Common myeloid progenitor, CD34-positive (primary cell): ENCODE measurements at regions not wholly inside any gene's neighbourhood (a gene's known extent, or its start where the extent isn't known, plus 50 kb on each side); places are given as distances from the start of the nearest gene placed in this dataset.
"Not testable (repeated sequence)": the region's sequence is repeated elsewhere in the genome, so short reads cannot be mapped to it uniquely, and the experiment has no call there.

Experiments used
- CTCF ChIA-PET: fragments of 350-600 bp; sonication (Branson Sonifier 250); formaldehyde crosslinking; loops from one replicate; lab custom pipeline; 2021; ENCODE audit warnings: antibody characterized with exemption; lab: Charles Lee
- POLR2A ChIA-PET: fragments of 350-600 bp; sonication (Branson Sonifier 250); formaldehyde crosslinking; loops from one replicate; lab custom pipeline; 2021; ENCODE audit warnings: antibody characterized with exemption; lab: Charles Lee
- DNase-seq, 3 donors: peaks; one replicate each; pipeline versions ENCODE4 v3.0.0 to v3.0.0-alpha.2; 2013
- H3K27ac ChIP-seq, 2 experiments: 1 replicate in 1 of 2; 2 replicates in 1 of 2; pipeline ENCODE4 v1.7.0; 2013; ENCODE audit warnings: inconsistent platforms in 2 of 2, low read length in 2 of 2, mild to moderate bottlenecking in 2 of 2, low read depth in 1 of 2, moderate library complexity in 1 of 2; ENCODE audit not compliant: severe bottlenecking in 2 of 2, insufficient read depth in 1 of 2, poor library complexity in 1 of 2
- H3K27me3 ChIP-seq, 5 experiments: replicated peaks in 2 of 5; 1 replicate in 3 of 5; 2 replicates in 2 of 5; pipeline versions ENCODE4 v1.6.1 to v1.7.0; 2013; ENCODE audit warnings: low read length in 4 of 5, mild to moderate bottlenecking in 2 of 5, moderate library complexity in 2 of 5, inconsistent platforms in 1 of 5; ENCODE audit not compliant: insufficient read depth in 5 of 5, control insufficient read depth in 4 of 5
- H3K36me3 ChIP-seq, 4 experiments: 1 replicate in 2 of 4; 2 replicates in 2 of 4; pipeline versions ENCODE4 v1.6.1 to v1.7.0; 2013; ENCODE audit warnings: low read length in 3 of 4, control low read depth in 1 of 4, mild to moderate bottlenecking in 1 of 4; ENCODE audit not compliant: control insufficient read depth in 4 of 4, insufficient read depth in 4 of 4
- H3K4me1 ChIP-seq, 4 experiments: 1 replicate in 3 of 4; 2 replicates in 1 of 4; pipeline versions ENCODE4 v1.6.1 to v1.7.1; 2013; ENCODE audit warnings: low read length in 3 of 4, mild to moderate bottlenecking in 3 of 4, control low read depth in 1 of 4, inconsistent platforms in 1 of 4, moderate library complexity in 1 of 4; ENCODE audit not compliant: control insufficient read depth in 4 of 4, insufficient read depth in 4 of 4; ENCODE audit errors: control extremely low read depth in 1 of 4
- H3K4me3 ChIP-seq, 7 experiments: 1 replicate in 4 of 7; 2 replicates in 3 of 7; pipeline versions ENCODE4 v1.5.1 to v1.7.0; 2013; ENCODE audit warnings: mild to moderate bottlenecking in 7 of 7, low read length in 6 of 7, moderate library complexity in 6 of 7, inconsistent platforms in 2 of 7, low read depth in 2 of 7, control low read depth in 1 of 7; ENCODE audit not compliant: insufficient read depth in 4 of 7, control insufficient read depth in 1 of 7; ENCODE audit errors: extremely low read depth in 1 of 7
- H3K9me3 ChIP-seq, 5 experiments: 1 replicate in 4 of 5; 2 replicates in 1 of 5; pipeline versions ENCODE4 v1.6.1 to v1.7.1; 2013; ENCODE audit warnings: low read length in 4 of 5, mild to moderate bottlenecking in 2 of 5, inconsistent platforms in 1 of 5, low read depth in 1 of 5, moderate library complexity in 1 of 5; ENCODE audit not compliant: control insufficient read depth in 4 of 5, insufficient read depth in 2 of 5; ENCODE audit errors: control extremely low read depth in 1 of 5
- WGBS: methylation state at CpG from one replicate; pipeline ENCODE4 v1.1.5; 2013; ENCODE audit not compliant: insufficient coverage; 5-methylcytosine and 5-hydroxymethylcytosine counted together

DNA sequence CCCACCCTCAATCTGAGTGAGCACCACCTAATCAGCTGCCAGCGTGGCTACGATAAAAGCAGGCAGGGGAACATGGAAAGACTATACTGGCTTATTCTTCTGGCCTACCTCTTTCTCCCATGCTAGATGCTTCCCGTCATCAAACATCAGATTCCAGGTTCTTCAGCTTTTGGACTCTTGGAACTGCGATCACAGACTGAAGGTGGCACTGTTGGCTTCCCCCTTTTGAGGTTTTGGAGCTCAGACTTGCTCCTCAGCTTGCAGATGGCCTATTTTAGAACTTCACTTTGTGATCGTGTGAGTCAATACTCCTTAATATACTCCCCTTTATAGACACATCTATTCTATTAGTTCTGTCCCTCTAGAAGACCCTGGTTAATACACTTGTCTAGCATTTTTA lies 543.7 kb upstream of the RAG2 start:
- 94% methylated on average over 5 of the region's 5 CpGs for WGBS
- Histone ChIP-seq H3K27ac (no peak overlapping the region), H3K4me3 (no peak overlapping the region), H3K9me3 (no peaks in the 10 kb centered on the region), H3K36me3 (no peaks in the 10 kb centered on the region), H3K4me1 (no peaks in the 10 kb centered on the region), H3K27me3 (no peaks in the 10 kb centered on the region)
- CTCF ChIA-PET = interaction anchor here (1.3 kb wide), 1 partner anchor 1649 kb away, joined by 3 read pairs; no protein-coding TSS in a partner anchor
- no peak for DNase-seq
- POLR2A ChIA-PET = no interaction called here

GRCh38 chr11:37135606-37136005 lies 537.6 kb upstream of the RAG2 start:
- H3K9me3 ChIP-seq, H3K4me3 ChIP-seq, CTCF ChIA-PET, POLR2A ChIA-PET, DNase-seq, H3K27ac ChIP-seq, H3K36me3 ChIP-seq, H3K27me3 ChIP-seq, H3K4me1 ChIP-seq: not testable (repeated sequence)
- 86% methylated on average over 5 of the region's 6 CpGs for WGBS

DNA sequence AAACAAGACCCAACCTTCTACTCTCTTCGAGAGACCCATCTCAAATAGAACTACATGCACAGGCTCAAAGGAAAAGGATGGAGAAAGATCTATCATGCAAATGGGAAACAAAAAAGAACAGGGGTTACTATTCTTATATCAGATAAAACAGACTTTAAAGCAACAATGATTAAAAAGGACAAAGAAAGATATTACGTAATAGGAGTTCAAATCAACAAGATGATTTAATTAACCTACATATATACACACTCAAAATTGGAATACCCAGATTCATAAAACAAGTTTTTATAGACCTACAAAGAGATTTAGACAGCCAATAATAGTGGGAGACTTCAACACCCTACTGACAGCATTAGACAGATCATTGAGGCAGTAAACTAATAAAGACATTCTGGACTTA lies 536.6 kb upstream of the RAG2 start:
- no peak for DNase-seq
- Histone ChIP-seq H3K36me3 (no peaks in the 10 kb centered on the region), H3K4me1 (no peaks in the 10 kb centered on the region), H3K9me3 (no peaks in the 10 kb centered on the region), H3K4me3 (no peak overlapping the region), H3K27me3 (no peaks in the 10 kb centered on the region), H3K27ac (no peak overlapping the region)
- no CpG with 5 or more reads among the region's 2 CpGs for WGBS
- ChIA-PET CTCF (no interaction called here), POLR2A (no interaction called here)

GRCh38 chr11:37124384-37124783 lies 526.3 kb upstream of the RAG2 start:
- Histone ChIP-seq H3K27me3 (no peaks in the 10 kb centered on the region), H3K36me3 (no peaks in the 10 kb centered on the region), H3K9me3 (no peaks in the 10 kb centered on the region), H3K4me3 (no peak overlapping the region), H3K27ac (no peak overlapping the region), H3K4me1 (no peaks in the 10 kb centered on the region)
- WGBS = 81% methylated on average over 2 of the region's 2 CpGs
- CTCF ChIA-PET = interaction anchor here (0.6 kb wide), 1 partner anchor 1466 kb away, joined by 3 read pairs; no protein-coding TSS in a partner anchor
- DNase-seq = no peak
- POLR2A ChIA-PET = no interaction called here

- H3K4me3 ChIP-seq = no peak overlapping the region
- CTCF ChIA-PET = no interaction called here
These were observed 517.9 kb upstream of the RAG2 start for GRCh38 chr11:37115963-37116362.

DNA sequence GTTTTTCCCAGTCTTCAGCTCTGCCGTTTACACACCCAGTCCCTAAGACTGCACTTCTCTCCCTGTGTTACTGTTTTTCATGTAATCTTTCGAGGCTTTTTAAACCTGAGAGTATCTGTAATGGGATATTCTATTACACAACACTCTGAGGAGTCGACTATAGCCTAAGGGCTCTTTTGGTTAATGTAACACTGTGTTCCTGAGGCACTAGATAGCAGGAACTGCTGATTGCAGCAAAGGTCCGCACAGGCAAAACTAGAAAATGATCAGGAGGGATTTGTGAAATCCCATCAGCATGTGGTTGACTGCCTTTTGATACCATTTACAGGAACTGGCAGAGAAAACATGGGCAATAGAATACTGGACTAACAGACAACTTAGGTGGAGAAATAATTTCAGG lies 512.3 kb upstream of the RAG2 start:
- H3K27ac ChIP-seq = no peak overlapping the region
- no peaks in the 10 kb centered on the region for H3K27me3 ChIP-seq
- H3K36me3 ChIP-seq = no peaks in the 10 kb centered on the region
- POLR2A ChIA-PET = no interaction called here
- WGBS = 100% methylated on average over 4 of the region's 4 CpGs
- no peak overlapping the region for H3K4me3 ChIP-seq
- no peaks in the 10 kb centered on the region for H3K9me3 ChIP-seq
- CTCF ChIA-PET = no interaction called here
- H3K4me1 ChIP-seq = peaks cover 0 to 3% (median 0%) of the 10 kb centered on the region in 4 experiments
- no peak for DNase-seq

More at GRCh38 chr11:37115963-37116362, 517.9 kb upstream of the RAG2 start:
- no peak for DNase-seq
- POLR2A ChIA-PET = no interaction called here
- H3K4me1 ChIP-seq = no peaks in the 10 kb centered on the region
- no peaks in the 10 kb centered on the region for H3K27me3 ChIP-seq
- H3K9me3 ChIP-seq = no peaks in the 10 kb centered on the region
- no peaks in the 10 kb centered on the region for H3K36me3 ChIP-seq
- no peak overlapping the region for H3K27ac ChIP-seq

DNA sequence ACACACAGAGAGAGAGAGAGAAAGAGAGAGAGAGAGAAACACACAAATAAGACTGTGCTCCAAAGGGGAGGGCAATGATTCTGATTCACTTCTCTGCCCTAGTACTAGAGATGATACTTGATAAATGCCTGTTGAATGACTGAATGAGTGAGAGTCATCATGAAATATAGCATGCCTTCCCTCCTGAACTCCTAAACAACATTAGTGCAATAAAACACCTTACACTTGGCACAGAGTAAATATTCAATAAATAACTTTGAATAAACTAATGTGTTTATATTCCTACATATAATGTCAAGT lies 511.2 kb upstream of the RAG2 start:
- ChIA-PET CTCF (no interaction called here), POLR2A (no interaction called here)
- H3K4me1 ChIP-seq = peaks cover 0 to 3% (median 0%) of the 10 kb centered on the region in 4 experiments
- H3K27me3 ChIP-seq = no peaks in the 10 kb centered on the region
- peak overlapping the region in 1 of 7 experiments; percentile 6 for H3K4me3 ChIP-seq
- H3K27ac ChIP-seq = no peak overlapping the region
- no peaks in the 10 kb centered on the region for H3K36me3 ChIP-seq
- DNase-seq = no peak
- H3K9me3 ChIP-seq = no peaks in the 10 kb centered on the region
